HUES6 (cell line): ENCODE measurements at regions not wholly inside any gene's neighbourhood (a gene's known extent, or its start where the extent isn't known, plus 50 kb on each side); places are given as distances from the start of the nearest gene placed in this dataset.

Source experiments
- H3K27ac ChIP-seq: 2 replicates; pipeline ENCODE4 v1.7.0; 2013; ENCODE audit warnings: low read depth, mild to moderate bottlenecking, low read length, inconsistent platforms
- H3K27me3 ChIP-seq: 2 replicates; pipeline ENCODE4 v1.6.1; 2013; ENCODE audit warnings: low read length; ENCODE audit not compliant: control insufficient read depth, insufficient read depth
- H3K36me3 ChIP-seq: 2 replicates; pipeline ENCODE4 v1.6.1; 2013; ENCODE audit warnings: low read length; ENCODE audit not compliant: control insufficient read depth, insufficient read depth
- H3K4me1 ChIP-seq: 2 replicates; pipeline ENCODE4 v1.6.1; 2013; ENCODE audit warnings: low read length; ENCODE audit not compliant: control insufficient read depth, insufficient read depth
- H3K4me3 ChIP-seq: 2 replicates; pipeline ENCODE4 v1.5.1; 2013; ENCODE audit warnings: low read depth, low read length
- H3K9ac ChIP-seq: one replicate; pipeline ENCODE4 v1.6.1; 2013; ENCODE audit warnings: mild to moderate bottlenecking, low read length
- H3K9me3 ChIP-seq: 2 replicates; pipeline ENCODE4 v1.6.1; 2013; ENCODE audit warnings: low read depth, low read length; ENCODE audit not compliant: control insufficient read depth, insufficient read depth

- no peaks in the 10 kb centered on the region for H3K9me3 ChIP-seq
- H3K36me3 ChIP-seq = no peaks in the 10 kb centered on the region
- H3K27ac ChIP-seq = no peak overlapping the region
- H3K27me3 ChIP-seq = no peaks in the 10 kb centered on the region
- no peak overlapping the region for H3K4me3 ChIP-seq
- no peak overlapping the region for H3K9ac ChIP-seq
- H3K4me1 ChIP-seq = no peaks in the 10 kb centered on the region
Measured at GRCh38 chr10:108141064-108141463, 976.6 kb upstream of the SORCS1 start.

GRCh38 chr10:108132303-108132702, 967.8 kb upstream of the SORCS1 start:
- Histone ChIP-seq H3K27me3 (no peaks in the 10 kb centered on the region), H3K9me3 (no peaks in the 10 kb centered on the region), H3K36me3 (no peaks in the 10 kb centered on the region), H3K4me1 (no peaks in the 10 kb centered on the region), H3K9ac (no peak overlapping the region), H3K27ac (no peak overlapping the region), H3K4me3 (no peak overlapping the region)

- no peaks in the 10 kb centered on the region for H3K4me1 ChIP-seq
- no peaks in the 10 kb centered on the region for H3K9me3 ChIP-seq
- no peak overlapping the region for H3K4me3 ChIP-seq
- no peak overlapping the region for H3K9ac ChIP-seq
- H3K27ac ChIP-seq = no peak overlapping the region
- H3K36me3 ChIP-seq = no peaks in the 10 kb centered on the region
- no peaks in the 10 kb centered on the region for H3K27me3 ChIP-seq
Measured at GRCh38 chr10:108130575-108130974, 966.1 kb upstream of the SORCS1 start.

- H3K4me1 ChIP-seq = peaks cover 14% of the 10 kb centered on the region
- no peak overlapping the region for H3K27ac ChIP-seq
- no peaks in the 10 kb centered on the region for H3K36me3 ChIP-seq
- no peak overlapping the region for H3K4me3 ChIP-seq
- H3K9ac ChIP-seq = no peak overlapping the region
- H3K27me3 ChIP-seq = no peaks in the 10 kb centered on the region
- no peaks in the 10 kb centered on the region for H3K9me3 ChIP-seq
Measured at GRCh38 chr10:108112218-108112617, 947.7 kb upstream of the SORCS1 start.

- H3K36me3 ChIP-seq = no peaks in the 10 kb centered on the region
- H3K4me3 ChIP-seq = no peak overlapping the region
- no peaks in the 10 kb centered on the region for H3K9me3 ChIP-seq
- peaks cover 14% of the 10 kb centered on the region for H3K4me1 ChIP-seq
- no peak overlapping the region for H3K9ac ChIP-seq
- H3K27ac ChIP-seq = no peak overlapping the region
- H3K27me3 ChIP-seq = no peaks in the 10 kb centered on the region
Measured at GRCh38 chr10:108104551-108105156, 940.1 kb upstream of the SORCS1 start.

- Histone ChIP-seq H3K27me3 (no peaks in the 10 kb centered on the region), H3K9ac (no peak overlapping the region), H3K27ac (no peak overlapping the region), H3K4me1 (no peaks in the 10 kb centered on the region), H3K4me3 (no peak overlapping the region), H3K9me3 (no peaks in the 10 kb centered on the region), H3K36me3 (no peaks in the 10 kb centered on the region)
Measured at GRCh38 chr10:108097258-108097657, 932.8 kb upstream of the SORCS1 start.

GRCh38 chr10:108095932-108096925, 931.7 kb upstream of the SORCS1 start:
- Histone ChIP-seq H3K4me1 (no peaks in the 10 kb centered on the region), H3K9me3 (no peaks in the 10 kb centered on the region), H3K9ac (no peak overlapping the region), H3K27me3 (no peaks in the 10 kb centered on the region), H3K27ac (no peak overlapping the region), H3K36me3 (no peaks in the 10 kb centered on the region), H3K4me3 (no peak overlapping the region)

- H3K9ac ChIP-seq = no peak overlapping the region
- H3K36me3 ChIP-seq = no peaks in the 10 kb centered on the region
- H3K4me1 ChIP-seq = no peaks in the 10 kb centered on the region
- H3K4me3 ChIP-seq = no peak overlapping the region
- peaks cover 2% of the 10 kb centered on the region; the same call in 1 of the 2 replicates for H3K9me3 ChIP-seq
- no peaks in the 10 kb centered on the region for H3K27me3 ChIP-seq
- no peak overlapping the region for H3K27ac ChIP-seq
Measured at GRCh38 chr10:108090476-108091215, 926.1 kb upstream of the SORCS1 start.

GRCh38 chr10:108086502-108086901, 922.0 kb upstream of the SORCS1 start:
- Histone ChIP-seq H3K27ac (no peak overlapping the region), H3K9me3 (peaks cover 2% of the 10 kb centered on the region; the same call in 1 of the 2 replicates), H3K4me3 (no peak overlapping the region), H3K4me1 (no peaks in the 10 kb centered on the region; the same call in 1 of the 2 replicates), H3K36me3 (no peaks in the 10 kb centered on the region), H3K27me3 (no peaks in the 10 kb centered on the region), H3K9ac (no peak overlapping the region)

- Histone ChIP-seq H3K9ac (no peak overlapping the region), H3K27ac (no peak overlapping the region), H3K4me3 (no peak overlapping the region), H3K27me3 (no peaks in the 10 kb centered on the region), H3K9me3 (no peaks in the 10 kb centered on the region), H3K4me1 (no peaks in the 10 kb centered on the region; the same call in 1 of the 2 replicates), H3K36me3 (no peaks in the 10 kb centered on the region)
Measured at GRCh38 chr10:108082596-108082995, 918.1 kb upstream of the SORCS1 start.
